ENCODE measurements at regions not wholly inside any gene's neighbourhood (a gene's known extent, or its start where the extent isn't known, plus 50 kb on each side); places are given as distances from the start of the nearest gene placed in this dataset.

DNA sequence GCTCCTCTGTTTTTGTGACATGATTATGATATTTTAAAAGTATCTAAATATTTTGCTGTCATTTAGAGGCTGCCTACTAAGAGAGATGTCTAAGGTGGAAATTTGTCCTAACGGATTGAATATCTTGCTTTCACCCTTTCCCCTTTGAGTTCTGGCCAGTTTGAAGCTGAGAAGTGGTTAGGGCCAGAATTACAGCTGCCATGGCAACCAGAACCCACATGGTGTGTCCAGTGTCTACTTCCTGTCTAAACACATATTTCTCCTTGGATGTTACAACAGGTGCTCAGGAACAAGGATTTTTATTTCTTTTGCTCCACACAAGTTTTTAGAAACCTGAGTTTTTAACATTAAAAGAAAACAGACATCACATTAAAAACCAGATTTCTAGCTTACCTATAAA, 335.1 kb upstream of the OR4E1 start:
- H3K4me1 ChIP-seq (ENCODE audit: insufficient read depth, low read length), result no peaks in the 10 kb centered on the region
- TF ChIP-seq EZH2 (IDR thresholded peaks at IDR 0.05; ENCODE audit: low read length, unreplicated experiment), result no peak
- TF ChIP-seq, protein P1, sequence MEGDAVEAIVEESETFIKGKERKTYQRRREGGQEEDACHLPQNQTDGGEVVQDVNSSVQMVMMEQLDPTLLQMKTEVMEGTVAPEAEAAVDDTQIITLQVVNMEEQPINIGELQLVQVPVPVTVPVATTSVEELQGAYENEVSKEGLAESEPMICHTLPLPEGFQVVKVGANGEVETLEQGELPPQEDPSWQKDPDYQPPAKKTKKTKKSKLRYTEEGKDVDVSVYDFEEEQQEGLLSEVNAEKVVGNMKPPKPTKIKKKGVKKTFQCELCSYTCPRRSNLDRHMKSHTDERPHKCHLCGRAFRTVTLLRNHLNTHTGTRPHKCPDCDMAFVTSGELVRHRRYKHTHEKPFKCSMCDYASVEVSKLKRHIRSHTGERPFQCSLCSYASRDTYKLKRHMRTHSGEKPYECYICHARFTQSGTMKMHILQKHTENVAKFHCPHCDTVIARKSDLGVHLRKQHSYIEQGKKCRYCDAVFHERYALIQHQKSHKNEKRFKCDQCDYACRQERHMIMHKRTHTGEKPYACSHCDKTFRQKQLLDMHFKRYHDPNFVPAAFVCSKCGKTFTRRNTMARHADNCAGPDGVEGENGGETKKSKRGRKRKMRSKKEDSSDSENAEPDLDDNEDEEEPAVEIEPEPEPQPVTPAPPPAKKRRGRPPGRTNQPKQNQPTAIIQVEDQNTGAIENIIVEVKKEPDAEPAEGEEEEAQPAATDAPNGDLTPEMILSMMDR (conservative IDR thresholded peaks at IDR 0.05; ENCODE audit: low read depth, low read length), result no peak
- TF ChIP-seq EZH2phosphoT487 (IDR thresholded peaks at IDR 0.05; ENCODE audit: borderline replicate concordance, low read length), result no peak
- intact Hi-C loops (cut with micrococcal nuclease), result no loop called here
- no peak overlapping the region for H3K27ac ChIP-seq (ENCODE audit: low read length)
- no peak overlapping the region for H3K4me3 ChIP-seq (ENCODE audit: low read length)
- CTCF ChIA-PET, result no interaction called here
- no peaks in the 10 kb centered on the region for H3K36me3 ChIP-seq (ENCODE audit: low read depth, low read length)
- H3K27me3 ChIP-seq (ENCODE audit: low read length), result peaks cover 16% of the 10 kb centered on the region; the same call in 1 of the 2 replicates
- BruUV-seq (replicated peaks), result no TSS peak
- no peaks in the 10 kb centered on the region for H3F3A ChIP-seq (ENCODE audit: low read length, unreplicated experiment)
- POLR2A ChIA-PET (ENCODE audit: unreplicated experiment), result interaction anchor here (0.7 kb wide), 1 partner anchor 111 kb away, joined by 3 read pairs; no protein-coding TSS in a partner anchor
- ATAC-seq (no peak), DNase-seq (no peak)
- H2AFZ ChIP-seq (ENCODE audit: low read length), result no peak overlapping the region
- H3K79me2 ChIP-seq (ENCODE audit: low read length), result no peaks in the 10 kb centered on the region
- no peaks in the 10 kb centered on the region for H3K9me2 ChIP-seq (replicated peaks; ENCODE audit: low read length)
- H4K20me1 ChIP-seq (ENCODE audit: low read length), result no peaks in the 10 kb centered on the region
- H3K9ac ChIP-seq (ENCODE audit: low read length), result no peak overlapping the region
- no peaks in the 10 kb centered on the region for H3K9me3 ChIP-seq (ENCODE audit: low read length)
- H3K4me2 ChIP-seq (ENCODE audit: low read length), result no peak overlapping the region

DNA sequence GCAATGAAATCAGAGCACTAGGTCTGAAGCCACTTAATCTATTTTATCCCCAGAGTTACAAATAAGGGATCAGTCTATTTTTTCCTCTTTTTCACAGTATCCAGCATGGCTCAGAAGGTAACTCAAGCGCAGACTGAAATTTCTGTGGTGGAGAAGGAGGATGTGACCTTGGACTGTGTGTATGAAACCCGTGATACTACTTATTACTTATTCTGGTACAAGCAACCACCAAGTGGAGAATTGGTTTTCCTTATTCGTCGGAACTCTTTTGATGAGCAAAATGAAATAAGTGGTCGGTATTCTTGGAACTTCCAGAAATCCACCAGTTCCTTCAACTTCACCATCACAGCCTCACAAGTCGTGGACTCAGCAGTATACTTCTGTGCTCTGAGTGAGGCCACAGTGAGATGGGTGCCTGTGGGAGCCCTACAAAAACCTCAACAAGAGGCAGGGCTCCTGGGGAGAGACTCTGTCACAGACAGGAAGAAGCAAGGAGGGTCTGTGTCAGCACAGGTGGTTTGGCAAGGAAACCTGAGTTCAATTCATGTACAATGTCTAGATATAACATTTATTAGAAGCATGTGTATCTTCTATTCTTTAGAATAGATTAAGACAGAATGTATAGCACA, 334.3 kb upstream of the OR4E1 start:
- H3K36me3 ChIP-seq (ENCODE audit: low read depth, low read length), result no peaks in the 10 kb centered on the region
- no TSS peak for BruUV-seq (replicated peaks)
- no peak overlapping the region for H2AFZ ChIP-seq (ENCODE audit: low read length)
- H3K79me2 ChIP-seq (ENCODE audit: low read length), result no peaks in the 10 kb centered on the region
- H3K4me1 ChIP-seq (ENCODE audit: insufficient read depth, low read length), result no peaks in the 10 kb centered on the region
- H3F3A ChIP-seq (ENCODE audit: low read length, unreplicated experiment), result no peaks in the 10 kb centered on the region
- TF ChIP-seq EZH2phosphoT487 (IDR thresholded peaks at IDR 0.05; ENCODE audit: borderline replicate concordance, low read length) (no peak), EZH2 (IDR thresholded peaks at IDR 0.05; ENCODE audit: low read length, unreplicated experiment) (no peak)
- TF ChIP-seq, protein P1 (conservative IDR thresholded peaks at IDR 0.05; ENCODE audit: low read depth, low read length), result no peak
- H3K9me3 ChIP-seq (ENCODE audit: low read length), result no peaks in the 10 kb centered on the region
- no peak overlapping the region for H3K4me3 ChIP-seq (ENCODE audit: low read length)
- H4K20me1 ChIP-seq (ENCODE audit: low read length), result no peaks in the 10 kb centered on the region
- no peak for ATAC-seq
- H3K9me2 ChIP-seq (replicated peaks; ENCODE audit: low read length), result no peaks in the 10 kb centered on the region
- H3K27ac ChIP-seq (ENCODE audit: low read length), result no peak overlapping the region
- CTCF ChIA-PET, result no interaction called here
- intact Hi-C loops (cut with micrococcal nuclease), result no loop called here
- peaks cover 7% of the 10 kb centered on the region; the same call in 1 of the 2 replicates for H3K27me3 ChIP-seq (ENCODE audit: low read length)
- POLR2A ChIA-PET (ENCODE audit: unreplicated experiment), result interaction anchor here (0.7 kb wide), 1 partner anchor 112 kb away, joined by 3 read pairs; no protein-coding TSS in a partner anchor
- no peak overlapping the region for H3K9ac ChIP-seq (ENCODE audit: low read length)
- H3K4me2 ChIP-seq (ENCODE audit: low read length), result no peak overlapping the region
- no peak for DNase-seq

DNA sequence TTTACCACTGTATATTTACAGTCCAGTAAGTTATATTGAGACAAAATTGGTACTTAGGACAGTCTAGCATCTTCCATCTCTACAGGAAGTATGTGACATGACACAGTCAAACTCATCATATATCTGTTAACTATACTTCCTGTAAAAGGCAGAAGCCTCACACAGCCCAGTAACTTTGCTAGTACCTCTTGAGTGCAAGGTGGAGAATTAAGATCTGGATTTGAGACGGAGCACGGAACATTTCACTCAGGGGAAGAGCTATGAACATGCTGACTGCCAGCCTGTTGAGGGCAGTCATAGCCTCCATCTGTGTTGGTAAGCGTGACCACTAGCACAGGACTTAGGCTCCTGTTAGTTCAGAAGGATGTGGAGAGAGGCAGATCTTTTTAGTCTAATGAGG, 333.7 kb upstream of the OR4E1 start:
- CTCF ChIA-PET, result no interaction called here
- no peak overlapping the region for H3K4me3 ChIP-seq (ENCODE audit: low read length)

More for the DNA sequence above, 333.7 kb upstream of the OR4E1 start:
- DNase-seq (no peak), ATAC-seq (no peak)
- Histone ChIP-seq H4K20me1 (ENCODE audit: low read length) (no peaks in the 10 kb centered on the region), H3K27me3 (ENCODE audit: low read length) (peaks cover 7% of the 10 kb centered on the region; the same call in 1 of the 2 replicates), H3K27ac (ENCODE audit: low read length) (no peak overlapping the region), H3F3A (ENCODE audit: low read length, unreplicated experiment) (no peaks in the 10 kb centered on the region), H3K9ac (ENCODE audit: low read length) (no peak overlapping the region), H3K4me1 (ENCODE audit: insufficient read depth, low read length) (no peaks in the 10 kb centered on the region), H3K4me2 (ENCODE audit: low read length) (no peak overlapping the region), H3K36me3 (ENCODE audit: low read depth, low read length) (no peaks in the 10 kb centered on the region), H3K9me3 (ENCODE audit: low read length) (no peaks in the 10 kb centered on the region), H2AFZ (ENCODE audit: low read length) (no peak overlapping the region), H3K9me2 (replicated peaks; ENCODE audit: low read length) (no peaks in the 10 kb centered on the region), H3K79me2 (ENCODE audit: low read length) (no peaks in the 10 kb centered on the region)
- TF ChIP-seq EZH2 (IDR thresholded peaks at IDR 0.05; ENCODE audit: low read length, unreplicated experiment) (no peak), EZH2phosphoT487 (IDR thresholded peaks at IDR 0.05; ENCODE audit: borderline replicate concordance, low read length) (no peak)
- TF ChIP-seq, protein P1 (conservative IDR thresholded peaks at IDR 0.05; ENCODE audit: low read depth, low read length), result no peak
- no TSS peak for BruUV-seq (replicated peaks)
- POLR2A ChIA-PET (ENCODE audit: unreplicated experiment), result no interaction called here
- intact Hi-C loops (cut with micrococcal nuclease), result no loop called here
